ENCODE measurements at regions not wholly inside any gene's neighbourhood (a gene's known extent, or its start where the extent isn't known, plus 50 kb on each side); places are given as distances from the start of the nearest gene placed in this dataset.

GRCh38 chr19:28042516-28042915 lies 1170.4 kb downstream of the UQCRFS1 start:
- H3K4me1 ChIP-seq (ENCODE audit: insufficient read depth, low read length, poor library complexity, severe bottlenecking) = no peaks in the 10 kb centered on the region
- ChIA-PET POLR2A (ENCODE audit: low non-redundant PET) (no interaction called here), CTCF (no interaction called here)
- no peaks in the 10 kb centered on the region for H3K27me3 ChIP-seq (replicated peaks; ENCODE audit: insufficient read depth, low read depth, low read length, poor library complexity)
- no peak overlapping the region for H3K27ac ChIP-seq (ENCODE audit: low read depth, low read length, poor library complexity, severe bottlenecking)
- H3K4me3 ChIP-seq (ENCODE audit: low read depth, low read length, poor library complexity, severe bottlenecking) = no peak overlapping the region
- H3K36me3 ChIP-seq (ENCODE audit: insufficient read depth, low read length, poor library complexity, severe bottlenecking) = no peaks in the 10 kb centered on the region
- BruUV-seq (replicated peaks) = no TSS peak
- intact Hi-C loops (cut with micrococcal nuclease; ENCODE audit: unreplicated experiment) = no loop called here
- TF ChIP-seq EZH2 (IDR thresholded peaks at IDR 0.05; ENCODE audit: borderline replicate concordance, low read depth, low read length, poor library complexity, severe bottlenecking) (no peak), CTCF (conservative IDR thresholded peaks at IDR 0.05; ENCODE audit: low read depth, low read length) (no peak)
- no peak for DNase-seq (ENCODE audit: low spot score)
- H3K9me3 ChIP-seq (ENCODE audit: low read depth, low read length, poor library complexity, severe bottlenecking) = peaks cover 49% of the 10 kb centered on the region

- Histone ChIP-seq H3K27me3 (replicated peaks; ENCODE audit: insufficient read depth, low read depth, low read length, poor library complexity) (no peaks in the 10 kb centered on the region), H3K27ac (ENCODE audit: low read depth, low read length, poor library complexity, severe bottlenecking) (no peak overlapping the region), H3K9me3 (ENCODE audit: low read depth, low read length, poor library complexity, severe bottlenecking) (peaks cover 42% of the 10 kb centered on the region), H3K4me1 (ENCODE audit: insufficient read depth, low read length, poor library complexity, severe bottlenecking) (no peaks in the 10 kb centered on the region), H3K4me3 (ENCODE audit: low read depth, low read length, poor library complexity, severe bottlenecking) (no peak overlapping the region), H3K36me3 (ENCODE audit: insufficient read depth, low read length, poor library complexity, severe bottlenecking) (no peaks in the 10 kb centered on the region)
- intact Hi-C loops (cut with micrococcal nuclease; ENCODE audit: unreplicated experiment) = no loop called here
- TF ChIP-seq EZH2 (IDR thresholded peaks at IDR 0.05; ENCODE audit: borderline replicate concordance, low read depth, low read length, poor library complexity, severe bottlenecking) (no peak), CTCF (conservative IDR thresholded peaks at IDR 0.05; ENCODE audit: low read depth, low read length) (no peak)
- BruUV-seq (replicated peaks) = no TSS peak
- ChIA-PET POLR2A (ENCODE audit: low non-redundant PET) (no interaction called here), CTCF (no interaction called here)
- peak; percentile 0 for DNase-seq (ENCODE audit: low spot score)
Measured at GRCh38 chr19:28039677-28040381, 1173.1 kb downstream of the UQCRFS1 start.

- no peak overlapping the region for H3K4me3 ChIP-seq (ENCODE audit: low read depth, low read length, poor library complexity, severe bottlenecking)
- H3K4me1 ChIP-seq (ENCODE audit: insufficient read depth, low read length, poor library complexity, severe bottlenecking) = no peaks in the 10 kb centered on the region
- H3K27ac ChIP-seq (ENCODE audit: low read depth, low read length, poor library complexity, severe bottlenecking) = no peak overlapping the region
- no TSS peak for BruUV-seq (replicated peaks)
- peaks cover 43% of the 10 kb centered on the region for H3K9me3 ChIP-seq (ENCODE audit: low read depth, low read length, poor library complexity, severe bottlenecking)
- intact Hi-C loops (cut with micrococcal nuclease; ENCODE audit: unreplicated experiment) = no loop called here
- no peaks in the 10 kb centered on the region for H3K27me3 ChIP-seq (replicated peaks; ENCODE audit: insufficient read depth, low read depth, low read length, poor library complexity)
- ChIA-PET CTCF (no interaction called here), POLR2A (ENCODE audit: low non-redundant PET) (no interaction called here)
- DNase-seq (ENCODE audit: low spot score) = no peak
- no peaks in the 10 kb centered on the region for H3K36me3 ChIP-seq (ENCODE audit: insufficient read depth, low read length, poor library complexity, severe bottlenecking)
- no peak for TF ChIP-seq EZH2 (IDR thresholded peaks at IDR 0.05; ENCODE audit: borderline replicate concordance, low read depth, low read length, poor library complexity, severe bottlenecking)
- TF ChIP-seq CTCF (conservative IDR thresholded peaks at IDR 0.05; ENCODE audit: low read depth, low read length) = no peak
Measured at GRCh38 chr19:28037186-28037585, 1175.8 kb downstream of the UQCRFS1 start.
